Fibroblast of gingiva (primary cell): ENCODE measurements at regions not wholly inside any gene's neighbourhood (a gene's known extent, or its start where the extent isn't known, plus 50 kb on each side); places are given as distances from the start of the nearest gene placed in this dataset.
A peak's percentile ranks its signal among the peaks of the same experiment; 100 is the strongest.

Experiments
- DNase-seq: peaks from one replicate; pipeline ENCODE4 v3.0.0-alpha.2; 2011; ENCODE audit warnings: low read depth

DNA sequence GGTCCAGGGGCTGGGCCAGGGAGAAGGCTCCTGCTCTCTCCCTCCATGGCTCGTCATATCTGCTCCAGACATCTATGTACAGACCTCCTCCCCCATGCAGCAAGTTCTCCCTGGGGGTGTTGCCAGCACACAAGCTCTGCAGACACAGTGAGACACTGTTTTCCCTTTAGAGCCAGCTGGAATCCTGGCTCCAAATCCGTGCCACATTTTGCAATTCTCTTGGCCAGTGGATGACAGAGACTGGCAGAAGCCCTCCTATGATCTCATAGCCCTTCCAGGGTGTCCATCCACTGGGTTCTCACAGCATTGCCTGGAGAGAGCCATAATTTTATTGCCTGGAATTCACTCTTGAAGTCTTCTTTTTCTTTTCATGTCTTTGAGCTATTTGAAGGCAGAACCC, 203.9 kb downstream of the TLE3 start:
- DNase-seq = peak; percentile 41

GRCh38 chr15:69895202-69895601, 202.5 kb downstream of the TLE3 start:
- DNase-seq = no peak

GRCh38 chr15:69896606-69897005, 201.1 kb downstream of the TLE3 start:
- no peak for DNase-seq

GRCh38 chr15:69897061-69897460, 200.7 kb downstream of the TLE3 start:
- DNase-seq = no peak

DNA sequence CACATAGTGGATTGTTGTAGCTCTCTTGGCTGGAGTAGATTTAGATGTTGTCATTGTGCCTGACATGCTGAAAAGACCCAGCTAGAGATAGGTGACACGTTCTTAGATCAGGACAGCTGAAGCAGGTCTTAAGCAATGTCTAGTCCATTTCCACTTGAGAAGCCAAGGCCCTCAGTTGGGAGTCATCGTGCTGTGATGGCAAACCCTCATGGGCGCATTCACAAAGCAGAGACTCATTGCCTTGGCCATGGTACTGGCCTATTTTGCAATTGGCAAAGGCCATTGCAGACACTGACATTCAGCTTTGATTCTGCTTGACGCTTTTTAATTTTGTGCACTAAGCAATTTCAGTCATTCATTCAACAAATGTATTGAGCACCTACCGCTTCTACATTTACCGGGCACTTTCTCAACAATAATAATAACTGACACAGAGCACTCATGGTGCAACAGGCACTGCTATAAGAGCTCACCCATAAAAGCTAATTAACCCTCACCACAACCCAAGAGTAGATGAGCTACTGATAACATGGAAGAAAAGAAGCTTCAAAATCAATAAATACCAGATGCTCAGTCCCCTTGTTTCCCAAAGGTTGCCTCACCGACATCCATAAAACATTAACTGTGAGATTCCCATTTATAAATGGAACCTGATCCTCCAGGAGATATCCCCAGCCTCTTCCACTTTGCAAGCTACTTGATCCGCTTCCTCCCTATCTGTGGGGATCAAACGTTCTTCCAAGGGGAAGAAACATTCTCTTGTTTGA, 200.1 kb downstream of the TLE3 start:
- no peak for DNase-seq

- DNase-seq = no peak
Measured at GRCh38 chr15:69898243-69898642, 199.5 kb downstream of the TLE3 start.

DNA sequence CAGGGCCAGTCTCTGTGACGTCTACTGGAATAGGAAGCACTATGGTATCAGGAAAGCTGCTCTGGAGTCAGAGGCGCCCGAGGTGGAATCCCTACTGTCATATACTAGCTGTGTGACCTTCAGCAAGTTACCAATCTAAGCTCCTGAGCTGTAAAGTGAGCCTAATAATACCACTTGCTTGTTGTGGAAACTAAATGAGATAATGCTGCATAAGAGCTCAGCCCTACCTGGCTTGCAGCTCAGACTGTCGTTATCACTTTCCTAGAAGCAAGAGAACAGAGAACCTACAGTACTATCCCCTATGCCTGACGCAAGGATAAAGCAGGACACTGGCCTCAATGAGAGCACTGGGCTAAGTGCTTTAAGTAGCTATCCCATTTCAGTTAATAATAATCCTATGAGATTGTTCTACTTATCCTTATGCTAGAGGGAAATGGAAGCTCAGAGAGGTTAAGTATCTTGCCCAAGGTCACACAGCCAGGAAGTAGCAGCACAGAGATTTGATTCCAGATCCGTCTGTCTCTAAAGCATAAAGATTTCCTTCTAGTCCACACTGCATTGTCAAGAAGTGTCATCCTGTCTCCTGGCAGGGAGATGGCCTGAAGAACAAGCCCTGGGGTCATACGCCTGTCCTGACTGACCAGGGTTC, 195.2 kb downstream of the TLE3 start:
- DNase-seq = no peak

DNA sequence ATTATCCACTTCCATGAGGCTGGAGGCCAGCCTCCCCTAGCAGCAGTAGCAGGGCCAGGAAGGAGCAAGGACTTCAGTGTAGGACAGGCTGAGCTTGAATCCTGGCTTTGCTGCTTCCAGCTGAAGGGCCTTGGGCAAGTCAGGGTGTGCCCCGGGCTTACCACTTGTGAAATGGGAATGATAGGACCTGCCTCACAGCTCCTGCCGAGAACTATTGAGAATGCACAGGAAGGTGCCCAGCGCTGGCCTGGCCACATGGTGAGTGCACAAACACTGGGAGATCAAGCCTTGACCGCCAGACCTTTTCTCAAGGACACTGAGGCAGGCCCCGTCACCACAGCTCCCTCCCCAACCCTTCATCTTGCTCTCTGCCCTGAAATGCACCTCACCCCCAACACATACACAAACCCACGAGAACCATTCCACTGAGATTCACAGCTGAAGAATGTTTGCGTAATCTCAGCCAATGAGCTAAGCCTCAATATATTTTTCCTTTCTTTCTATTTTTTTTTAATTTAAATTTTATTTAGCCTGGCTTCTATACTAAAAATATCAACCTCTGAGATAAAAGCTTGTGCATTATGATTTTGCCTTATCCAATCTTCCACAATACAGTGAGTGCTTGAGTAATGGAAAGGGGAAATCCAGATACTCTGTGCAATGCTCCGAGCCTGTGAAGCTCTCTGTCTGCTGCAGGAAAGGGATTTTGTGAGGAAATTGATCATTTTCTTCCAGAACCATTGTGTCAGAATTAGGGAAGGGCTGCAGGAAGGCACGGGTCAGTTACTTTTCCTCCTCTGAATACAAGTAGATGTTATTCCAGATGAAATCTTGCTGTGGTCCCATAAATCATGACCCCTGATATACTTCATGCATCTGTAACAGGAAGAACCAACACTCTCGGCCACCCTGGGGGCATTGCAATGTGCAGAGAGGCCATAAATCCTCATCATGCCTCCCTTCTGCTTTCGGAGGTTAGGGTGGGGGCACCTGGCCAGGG, 193.9 kb downstream of the TLE3 start:
- no peak for DNase-seq

- DNase-seq = no peak
Measured at GRCh38 chr15:69906256-69907185, 191.2 kb downstream of the TLE3 start.

- DNase-seq = no peak
Measured at GRCh38 chr15:69908060-69908459, 189.7 kb downstream of the TLE3 start.

DNA sequence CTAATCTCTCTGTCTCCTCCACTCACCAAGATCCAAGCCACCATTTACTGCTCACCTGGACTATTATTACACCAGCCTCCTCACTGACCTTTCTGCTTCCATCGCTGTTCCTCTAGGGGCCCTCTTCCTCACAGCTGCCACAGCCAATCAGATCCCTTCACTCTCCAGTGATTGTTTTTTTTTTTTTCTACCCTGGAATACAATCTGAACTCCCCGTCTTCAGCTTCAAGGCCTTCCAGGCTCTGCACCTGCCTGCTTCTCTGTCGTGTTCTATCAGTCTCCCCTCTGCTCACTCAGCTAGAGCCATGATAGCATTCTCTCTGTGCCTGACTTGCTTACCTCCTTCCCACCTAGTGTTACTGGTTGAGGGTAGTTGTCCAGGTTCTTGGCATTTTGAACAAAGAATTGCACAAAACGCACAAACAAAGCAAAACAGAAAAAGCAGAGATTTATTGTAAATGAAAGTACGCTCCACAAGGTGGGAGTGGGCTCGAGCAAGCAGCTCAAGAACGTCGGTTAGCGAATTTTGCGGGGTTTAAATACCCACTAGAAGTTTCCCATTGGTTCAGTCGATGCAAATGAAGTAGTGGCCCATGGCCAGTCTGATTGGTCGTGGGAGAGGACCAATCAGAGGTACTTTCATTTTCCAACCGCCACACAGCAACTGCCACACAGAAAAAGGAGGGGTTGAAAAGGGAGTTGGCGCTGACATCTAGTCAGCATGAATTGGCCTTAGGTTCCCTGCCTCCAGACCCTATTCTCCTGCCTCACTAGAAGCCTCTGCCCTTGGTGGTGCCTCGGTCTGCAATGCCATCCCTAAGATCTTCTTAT, 188.9 kb downstream of the TLE3 start:
- DNase-seq = no peak

DNA sequence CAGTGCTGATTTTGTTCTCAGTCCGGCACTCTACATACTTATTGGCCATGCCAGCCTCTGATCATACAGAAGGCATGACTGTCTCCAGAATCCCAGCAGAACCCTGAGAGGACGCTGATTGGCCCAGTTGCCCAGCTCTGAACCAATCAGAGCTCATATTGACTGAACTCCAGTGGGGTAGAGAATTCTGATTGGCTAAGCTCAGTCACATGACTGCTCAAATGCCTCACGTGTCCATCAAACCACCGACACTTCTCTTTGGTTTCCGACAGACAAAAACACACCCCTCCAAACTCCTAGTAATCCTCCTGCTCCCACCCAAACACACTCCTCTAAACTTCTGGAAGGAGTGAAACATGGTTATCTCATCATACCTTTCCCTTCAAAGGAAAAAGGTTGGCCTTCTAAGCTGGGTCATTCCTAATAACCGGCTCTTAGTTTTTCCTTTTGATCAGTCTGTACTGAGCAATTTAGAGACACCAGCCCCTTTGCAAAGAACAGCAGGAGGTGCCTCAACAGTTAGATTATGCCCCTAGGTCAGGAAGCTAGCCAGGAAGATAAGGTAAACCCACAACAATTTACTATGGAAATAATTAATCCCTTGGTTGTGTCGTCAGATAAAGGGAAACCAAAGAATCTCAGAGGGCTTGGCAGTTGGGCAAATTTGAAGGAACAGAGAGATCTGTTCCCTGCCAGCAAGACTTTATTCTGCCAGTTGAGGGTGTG, 187.8 kb downstream of the TLE3 start:
- DNase-seq = no peak

- DNase-seq = no peak
Measured at GRCh38 chr15:69910514-69910913, 187.2 kb downstream of the TLE3 start.

- DNase-seq = no peak
Measured at GRCh38 chr15:69912116-69912515, 185.6 kb downstream of the TLE3 start.

DNA sequence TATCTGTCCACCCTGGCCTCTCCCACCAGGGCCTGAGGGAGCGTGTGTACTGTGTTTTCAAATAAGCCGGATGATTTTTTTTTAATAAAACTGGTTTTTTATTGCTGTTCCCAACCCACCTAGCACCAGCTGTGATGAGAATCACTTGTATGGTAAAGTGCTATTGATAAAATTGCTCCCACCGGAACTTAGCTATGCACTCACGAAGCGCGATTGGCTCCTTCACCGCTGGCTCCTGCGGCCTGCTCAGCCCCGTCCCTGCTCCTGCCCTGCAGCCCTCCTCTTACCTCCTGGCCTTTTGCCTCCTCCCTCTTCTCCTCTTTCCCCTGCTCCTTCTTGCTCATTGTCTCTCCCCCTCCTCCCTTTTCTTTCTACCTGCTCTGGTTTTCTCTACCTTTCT, 183.7 kb downstream of the TLE3 start:
- DNase-seq = no peak

DNA sequence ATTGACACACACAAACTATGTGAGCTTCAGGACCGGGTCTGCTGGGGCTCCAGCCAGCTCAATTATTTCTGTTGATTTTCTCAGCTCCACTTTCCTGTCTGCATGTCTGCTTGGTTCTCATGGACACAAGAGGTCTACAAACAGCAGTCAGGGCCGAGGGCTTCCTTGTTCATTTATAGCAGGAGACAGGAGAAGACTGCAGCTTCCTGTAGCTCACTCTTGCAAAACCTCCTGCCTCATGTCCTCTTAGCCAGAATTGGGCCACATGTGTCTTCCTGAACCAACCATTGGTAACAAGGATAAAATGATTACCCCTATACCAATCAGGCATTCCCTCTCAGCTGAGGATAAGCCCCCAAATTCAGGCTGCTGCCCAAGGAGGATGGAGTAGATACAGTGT, 182.8 kb downstream of the TLE3 start:
- DNase-seq = no peak

- DNase-seq = no peak
Measured at GRCh38 chr15:69916169-69916785, 181.4 kb downstream of the TLE3 start.

DNA sequence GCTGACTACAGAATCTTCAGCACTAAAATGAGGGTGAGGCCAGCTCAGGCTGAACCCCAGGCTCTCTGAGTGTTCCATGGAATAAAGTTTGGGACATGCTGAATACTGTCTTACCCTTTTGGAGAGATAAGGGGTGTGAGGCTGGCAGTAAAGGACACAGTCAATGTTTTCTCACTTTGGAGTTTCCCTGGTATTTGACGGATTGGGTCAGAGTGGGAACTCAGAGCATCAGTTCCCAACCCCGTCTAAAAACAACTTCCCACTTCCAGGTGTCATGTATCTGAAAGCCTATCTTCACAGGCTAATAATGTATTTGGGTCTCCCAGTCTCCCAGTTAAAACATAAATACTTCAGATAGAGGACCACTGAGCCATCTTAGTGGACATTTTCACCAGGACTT, 180.7 kb downstream of the TLE3 start:
- DNase-seq = no peak

GRCh38 chr15:69919816-69920215, 177.9 kb downstream of the TLE3 start:
- no peak for DNase-seq
